Nephron (organoid): ENCODE measurements at regions not wholly inside any gene's neighbourhood (a gene's known extent, or its start where the extent isn't known, plus 50 kb on each side); places are given as distances from the start of the nearest gene placed in this dataset.
A peak's percentile ranks its signal among the peaks of the same experiment; 100 is the strongest.

Experiments
- H3K27ac Mint-ChIP-seq, 3 experiments: 2 replicates each; pipeline ENCODE4 v1.8.0; 2020; ENCODE audit warnings: mixed read lengths in 3 of 3, mild to moderate bottlenecking in 2 of 3, moderate library complexity in 1 of 3
- H3K27me3 Mint-ChIP-seq: 2 replicates; pipeline ENCODE4 v1.8.0; 2021; ENCODE audit warnings: low read depth, mild to moderate bottlenecking, moderate library complexity, mixed read lengths
- H3K36me3 Mint-ChIP-seq: 2 replicates; pipeline ENCODE4 v1.8.0; 2020; ENCODE audit warnings: low read depth, mixed read lengths
- H3K4me1 Mint-ChIP-seq: 2 replicates; pipeline ENCODE4 v1.8.0; 2020; ENCODE audit warnings: mixed read lengths
- H3K4me3 Mint-ChIP-seq, 3 experiments: 2 replicates each; pipeline ENCODE4 v1.8.0; 2020; ENCODE audit warnings: mild to moderate bottlenecking in 3 of 3, mixed read lengths in 3 of 3, moderate library complexity in 2 of 3
- H3K9me3 Mint-ChIP-seq: 2 replicates; pipeline ENCODE4 v1.8.0; 2020; ENCODE audit warnings: mixed read lengths
- CTCF ChIP-seq, 3 experiments: fragments of 200-600 bp; sonication (generic); IDR thresholded peaks; one replicate each; pipeline ENCODE4 v1.5.0; 2021; ENCODE audit warnings: antibody characterized with exemption in 3 of 3; ENCODE audit not compliant: unreplicated experiment in 3 of 3

- Mint-ChIP-seq H3K4me3 (no peak overlapping the region), H3K4me1 (peaks cover 6% of the 10 kb centered on the region), H3K27ac (no peak overlapping the region), H3K36me3 (no peaks in the 10 kb centered on the region), H3K27me3 (no peaks in the 10 kb centered on the region), H3K9me3 (peaks cover 32% of the 10 kb centered on the region)
- TF ChIP-seq CTCF (IDR thresholded peaks at IDR 0.05; ENCODE audit: unreplicated experiment in 3 of 3): no peak
Measured at GRCh38 chr6:142500250-142500786, 198.5 kb downstream of the ADGRG6 start.

DNA sequence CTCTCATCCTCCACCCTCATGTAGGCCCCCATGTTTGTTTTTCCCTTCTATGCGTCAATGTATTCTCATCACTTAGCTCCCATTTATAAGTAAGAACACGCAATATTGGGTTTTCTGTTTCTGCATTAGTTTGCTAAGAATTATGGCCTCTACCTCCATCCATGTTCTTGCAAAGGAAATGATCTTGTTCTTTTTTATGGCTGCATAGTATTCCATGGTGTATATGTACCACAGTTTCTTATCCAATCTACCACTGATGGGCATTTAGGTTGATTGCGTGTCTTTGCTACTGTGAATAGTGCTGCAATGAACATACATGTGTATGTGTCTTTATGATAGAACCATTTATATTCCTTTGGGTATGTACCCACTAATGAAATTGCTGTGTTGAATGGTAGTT is 200.0 kb downstream of the ADGRG6 start:
- H3K27ac Mint-ChIP-seq: no peak overlapping the region
- no peak for TF ChIP-seq CTCF (IDR thresholded peaks at IDR 0.05; ENCODE audit: unreplicated experiment in 3 of 3)
- H3K27me3 Mint-ChIP-seq: no peaks in the 10 kb centered on the region
- H3K9me3 Mint-ChIP-seq: peaks cover 32% of the 10 kb centered on the region
- H3K36me3 Mint-ChIP-seq: no peaks in the 10 kb centered on the region
- H3K4me1 Mint-ChIP-seq: peaks cover 6% of the 10 kb centered on the region
- H3K4me3 Mint-ChIP-seq: no peak overlapping the region

DNA sequence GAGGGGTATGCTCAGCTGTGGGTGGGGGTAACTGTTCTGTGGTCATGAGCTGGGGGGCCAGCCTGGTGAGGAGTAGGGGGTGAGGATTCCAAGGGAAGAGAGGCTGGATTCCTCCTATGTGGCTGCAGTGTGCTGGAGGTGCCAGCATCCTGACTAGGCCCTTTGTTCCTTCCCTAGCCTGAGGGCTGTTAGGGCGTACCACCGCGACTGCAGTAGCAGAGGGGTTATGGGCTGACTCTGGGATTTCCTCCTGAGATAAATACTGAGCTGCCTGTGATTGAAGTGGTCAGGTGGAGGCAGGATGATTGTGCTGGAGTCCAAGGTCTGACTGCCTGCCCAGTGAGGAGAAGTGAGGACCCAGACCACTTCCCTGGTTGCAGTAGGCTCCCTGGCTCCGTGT is 205.3 kb downstream of the ADGRG6 start:
- Mint-ChIP-seq H3K4me3 (no peak overlapping the region), H3K27ac (no peak overlapping the region), H3K36me3 (no peaks in the 10 kb centered on the region), H3K4me1 (peaks cover 17% of the 10 kb centered on the region), H3K9me3 (peaks cover 36% of the 10 kb centered on the region), H3K27me3 (no peaks in the 10 kb centered on the region)
- no peak for TF ChIP-seq CTCF (IDR thresholded peaks at IDR 0.05; ENCODE audit: unreplicated experiment in 3 of 3)

GRCh38 chr6:142510211-142510610 is 208.4 kb downstream of the ADGRG6 start:
- H3K9me3 Mint-ChIP-seq: peaks cover 13% of the 10 kb centered on the region
- no peaks in the 10 kb centered on the region for H3K27me3 Mint-ChIP-seq
- H3K27ac Mint-ChIP-seq: peak overlapping the region; percentile 26 to 88 (median 73)
- peak overlapping the region in 2 of 3 experiments; percentile 23 to 71 for H3K4me3 Mint-ChIP-seq
- H3K4me1 Mint-ChIP-seq: peaks cover 17% of the 10 kb centered on the region
- H3K36me3 Mint-ChIP-seq: no peaks in the 10 kb centered on the region
- no peak for TF ChIP-seq CTCF (IDR thresholded peaks at IDR 0.05; ENCODE audit: unreplicated experiment in 3 of 3)

DNA sequence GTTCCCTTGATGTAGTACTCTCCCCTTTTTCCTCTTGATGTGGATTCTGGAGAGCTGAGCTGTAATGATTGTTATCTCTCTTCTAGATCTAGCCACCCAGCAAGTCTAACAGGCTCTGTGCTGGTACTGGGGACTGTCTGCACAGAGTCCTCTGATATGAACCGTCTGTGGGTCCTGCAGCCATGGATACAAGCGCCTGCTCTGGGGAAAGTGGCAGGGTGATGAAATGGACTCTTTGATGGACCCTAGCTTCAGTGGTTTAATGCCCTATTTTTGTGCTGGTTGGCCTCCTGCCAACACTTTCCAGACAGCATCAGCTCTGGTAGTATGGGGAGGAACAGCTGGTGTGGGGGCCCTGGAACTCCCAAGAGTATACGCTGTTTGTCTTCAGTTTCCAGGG is 216.3 kb downstream of the ADGRG6 start:
- TF ChIP-seq CTCF (IDR thresholded peaks at IDR 0.05; ENCODE audit: unreplicated experiment in 3 of 3): no peak
- H3K4me1 Mint-ChIP-seq: peaks cover 21% of the 10 kb centered on the region
- peaks cover 25% of the 10 kb centered on the region for H3K9me3 Mint-ChIP-seq

GRCh38 chr6:142518761-142519160 is 217.0 kb downstream of the ADGRG6 start:
- Mint-ChIP-seq H3K4me1 (peaks cover 26% of the 10 kb centered on the region), H3K27ac (no peak overlapping the region), H3K4me3 (no peak overlapping the region), H3K36me3 (no peaks in the 10 kb centered on the region), H3K9me3 (peaks cover 25% of the 10 kb centered on the region), H3K27me3 (no peaks in the 10 kb centered on the region)
- no peak for TF ChIP-seq CTCF (IDR thresholded peaks at IDR 0.05; ENCODE audit: unreplicated experiment in 3 of 3)

More for the DNA sequence above, 216.3 kb downstream of the ADGRG6 start:
- Mint-ChIP-seq H3K36me3 (no peaks in the 10 kb centered on the region), H3K27me3 (no peaks in the 10 kb centered on the region), H3K4me3 (no peak overlapping the region), H3K27ac (peak overlapping the region in 2 of 3 experiments; percentile 37 to 75)
